Fibroblast of peridontal ligament (primary cell): ENCODE measurements at regions not wholly inside any gene's neighbourhood (a gene's known extent, or its start where the extent isn't known, plus 50 kb on each side); places are given as distances from the start of the nearest gene placed in this dataset.
"Not testable (repeated sequence)": the region's sequence is repeated elsewhere in the genome, so short reads cannot be mapped to it uniquely, and the experiment has no call there.

Source experiments
- DNase-seq: peaks from one replicate; pipeline ENCODE4 v3.0.0-alpha.2; 2010; ENCODE audit errors: extremely low read depth

GRCh38 chr12:67716817-67717216 lies 68.3 kb downstream of the DYRK2 start:
- peak; percentile 71 for DNase-seq

- DNase-seq, result not testable (repeated sequence)
These were observed 70.8 kb downstream of the DYRK2 start for GRCh38 chr12:67719303-67719702.

DNA sequence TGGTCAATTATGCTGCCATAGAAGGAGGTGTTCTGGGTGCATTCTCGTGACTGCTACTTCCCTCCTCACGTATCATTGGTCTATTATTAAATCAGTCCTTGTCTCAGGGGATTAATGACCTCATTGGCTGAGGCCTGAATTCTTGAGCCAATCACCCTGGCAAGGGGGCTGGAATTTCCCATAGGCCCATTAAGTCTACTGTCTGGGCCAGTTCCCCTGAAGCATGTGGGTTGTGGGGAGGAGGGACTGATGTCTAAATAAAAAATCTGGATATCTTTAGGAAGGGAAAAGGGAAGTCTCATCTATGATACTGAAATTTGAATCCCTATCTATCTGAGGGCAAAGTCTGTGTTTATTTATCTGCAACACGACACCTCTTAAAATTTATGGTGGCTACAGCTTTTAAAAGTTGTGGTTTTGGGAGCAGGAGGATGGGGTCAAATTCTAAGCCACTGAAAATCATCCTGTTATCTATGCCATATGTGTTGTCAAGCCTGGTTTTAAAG lies 71.9 kb downstream of the DYRK2 start:
- peak; percentile 73 for DNase-seq

DNA sequence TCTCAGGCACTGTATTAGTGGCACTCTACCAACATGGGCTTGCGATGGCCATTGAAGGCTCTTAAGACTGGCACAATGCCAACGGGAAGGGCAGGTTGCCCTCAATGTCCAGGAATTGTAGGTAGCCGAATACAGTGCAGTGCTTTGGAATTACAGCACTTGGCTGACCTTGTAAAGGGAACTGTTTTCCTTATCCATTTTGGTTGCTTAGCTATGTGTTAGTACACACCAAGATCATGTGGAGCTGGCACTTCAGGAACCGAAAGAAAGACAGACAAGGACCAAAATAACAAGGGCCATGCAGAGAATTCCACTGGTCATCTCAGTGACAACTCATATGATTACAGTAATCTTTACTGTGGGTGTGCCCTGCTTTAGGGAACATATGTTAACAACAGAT lies 72.7 kb downstream of the DYRK2 start:
- DNase-seq, result no peak

- no peak for DNase-seq
These were observed 73.8 kb downstream of the DYRK2 start for GRCh38 chr12:67722296-67722695.

DNA sequence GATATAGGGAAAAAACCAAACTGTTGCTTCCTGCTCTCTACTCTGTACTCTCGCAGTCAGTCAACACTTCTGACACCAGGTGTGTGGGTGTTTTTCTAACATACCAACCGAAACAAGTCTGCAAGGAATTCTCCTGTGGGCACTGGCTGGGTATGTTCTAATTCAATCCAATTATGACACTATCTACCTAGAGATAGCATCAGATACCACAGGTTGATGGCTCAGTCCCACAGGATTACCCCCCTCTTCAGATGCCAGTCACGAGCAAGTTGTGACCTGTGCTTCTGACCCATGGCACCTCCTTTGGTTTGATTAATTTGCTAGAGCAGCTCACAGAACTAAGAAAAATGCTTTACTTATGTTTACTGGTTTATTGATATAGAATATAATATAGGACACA lies 78.3 kb downstream of the DYRK2 start:
- no peak for DNase-seq

DNA sequence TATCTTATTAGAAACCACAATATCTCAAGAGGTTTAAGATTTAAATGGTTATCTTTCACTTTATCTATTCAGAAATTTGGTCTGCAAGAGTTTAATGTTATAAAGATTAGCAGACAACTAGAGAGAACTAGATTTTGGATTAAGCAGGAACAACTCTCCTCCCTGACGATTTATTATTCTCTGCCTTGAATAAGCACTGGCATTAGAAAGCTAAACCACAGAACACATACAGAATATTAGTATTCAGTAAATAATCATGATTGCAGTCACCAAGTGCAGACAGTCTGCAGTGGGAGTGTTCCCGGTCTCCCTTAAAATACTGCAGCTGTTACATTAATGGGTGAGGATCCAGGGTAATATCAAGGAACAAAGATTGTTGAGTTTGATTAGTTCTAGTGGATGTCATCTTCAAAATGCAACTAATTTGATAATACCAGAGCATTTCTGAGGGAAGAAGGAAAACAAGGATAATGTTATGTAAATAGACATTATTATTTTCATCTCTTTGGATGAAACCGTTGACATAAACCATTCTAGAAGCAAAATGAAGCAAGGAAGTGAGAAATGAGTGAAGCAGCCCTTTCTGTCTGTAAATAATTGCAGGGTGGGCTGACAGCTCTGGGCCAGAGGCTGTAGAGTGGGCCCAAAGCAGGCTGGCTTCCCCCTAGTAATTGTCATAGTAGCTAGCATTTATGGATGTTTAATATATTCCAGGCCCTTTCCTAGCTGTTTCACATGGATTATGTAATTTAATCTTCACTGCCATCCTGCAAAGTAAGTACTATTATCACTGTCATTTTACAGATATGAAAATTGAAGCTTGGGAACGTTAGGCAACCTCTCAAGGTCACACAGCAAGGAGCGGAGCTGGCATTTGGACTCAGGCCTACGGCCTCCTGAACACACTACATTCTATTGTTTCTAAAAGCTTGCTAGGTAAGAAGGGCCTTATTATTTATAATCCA lies 79.4 kb downstream of the DYRK2 start:
- DNase-seq, result no peak

DNA sequence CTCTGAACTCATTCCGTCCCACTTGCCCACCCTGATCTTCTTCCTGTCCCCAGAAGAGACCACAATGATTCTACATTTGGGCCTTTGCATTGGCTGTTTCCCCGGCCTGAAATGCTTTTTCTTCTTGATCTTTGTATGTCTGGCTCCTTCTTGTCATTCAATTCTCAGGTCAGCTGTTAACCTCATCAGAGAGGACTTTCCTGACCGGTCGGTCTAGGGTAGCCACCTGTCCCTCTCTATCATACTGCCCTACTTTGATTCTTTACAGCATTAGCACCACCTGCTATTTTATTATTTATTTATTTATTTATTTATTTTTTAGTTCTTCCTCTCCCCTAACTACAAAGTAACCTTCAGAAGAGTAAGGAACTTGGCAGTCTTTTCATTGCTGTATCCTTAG lies 84.3 kb downstream of the DYRK2 start:
- DNase-seq, result no peak

- no peak for DNase-seq
These were observed 87.3 kb downstream of the DYRK2 start for GRCh38 chr12:67735868-67736267.

GRCh38 chr12:67740711-67741110 lies 92.2 kb downstream of the DYRK2 start:
- DNase-seq, result no peak

DNA sequence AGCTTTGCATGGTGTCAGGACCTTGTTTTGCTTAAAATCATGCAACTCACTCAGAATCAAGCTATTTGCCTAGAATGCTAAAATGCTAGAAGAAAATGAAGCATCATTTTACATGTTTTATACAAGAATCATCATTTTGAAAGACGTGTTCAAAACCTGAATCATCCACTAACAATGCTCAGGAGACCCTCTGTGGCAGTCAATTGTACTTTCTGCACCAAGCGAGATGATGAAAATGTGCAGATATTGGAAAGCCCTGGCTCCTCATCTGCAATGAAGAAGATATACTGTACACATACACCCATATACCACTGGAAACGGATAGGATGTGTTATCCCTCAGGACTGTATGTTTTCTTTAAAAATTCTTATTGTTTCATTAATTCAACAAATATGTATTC lies 92.7 kb downstream of the DYRK2 start:
- DNase-seq, result peak; percentile 51

DNA sequence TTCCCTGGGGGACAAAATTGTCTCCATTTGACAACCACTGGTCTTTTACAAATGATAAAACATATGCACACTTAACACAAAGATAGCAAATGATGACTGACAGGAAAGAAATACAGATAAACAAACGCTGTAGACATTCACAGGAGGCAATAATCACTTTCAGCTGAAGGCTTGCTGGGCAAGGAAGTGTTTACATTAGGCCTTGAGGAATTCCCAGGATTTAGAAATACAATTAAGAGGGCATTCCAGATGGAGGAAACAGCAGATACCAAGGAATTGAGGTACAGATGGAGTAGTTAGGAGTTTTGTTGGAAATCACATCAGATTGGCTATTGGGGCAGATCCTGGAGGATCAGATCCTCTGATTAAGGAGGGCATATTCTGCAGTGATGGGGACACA lies 93.9 kb downstream of the DYRK2 start:
- DNase-seq, result peak; percentile 80

GRCh38 chr12:67747869-67748742 lies 99.6 kb downstream of the DYRK2 start:
- DNase-seq, result peak; percentile 59

- no peak for DNase-seq
These were observed 100.1 kb downstream of the DYRK2 start for GRCh38 chr12:67748743-67749040.

DNA sequence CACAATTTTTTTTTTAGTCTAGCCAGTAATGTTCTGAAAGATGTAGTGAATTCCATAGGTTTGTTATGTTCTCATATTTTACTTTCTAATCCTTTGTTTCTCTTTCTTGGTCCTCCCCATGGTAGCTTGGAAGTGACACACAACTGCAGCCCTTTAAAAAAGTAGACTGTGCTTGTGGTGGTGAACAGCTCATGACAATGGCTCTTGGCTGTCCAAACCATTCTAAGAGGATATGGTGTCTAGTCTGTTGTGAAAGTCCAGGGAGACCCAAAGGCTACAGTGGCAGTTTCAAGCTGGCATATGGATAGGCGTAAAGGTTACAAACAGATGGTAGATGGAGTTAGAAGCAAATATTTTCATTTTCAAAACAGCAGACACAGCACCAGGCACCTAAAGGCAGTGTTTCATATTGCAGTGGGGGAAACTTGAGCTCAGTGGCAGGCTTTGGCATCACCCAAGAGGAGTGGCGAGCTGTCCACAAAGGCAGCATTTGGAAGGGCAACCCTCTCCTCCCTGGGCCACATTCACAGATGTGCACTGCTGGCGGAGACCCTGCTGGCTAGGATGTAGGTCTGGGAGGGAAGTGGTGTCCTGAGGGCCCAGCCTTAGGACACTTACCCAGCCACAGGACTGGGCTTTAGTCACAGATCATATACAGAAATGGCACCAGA lies 102.1 kb downstream of the DYRK2 start:
- no peak for DNase-seq

- no peak for DNase-seq
These were observed 102.9 kb downstream of the DYRK2 start for GRCh38 chr12:67751381-67751928.

DNA sequence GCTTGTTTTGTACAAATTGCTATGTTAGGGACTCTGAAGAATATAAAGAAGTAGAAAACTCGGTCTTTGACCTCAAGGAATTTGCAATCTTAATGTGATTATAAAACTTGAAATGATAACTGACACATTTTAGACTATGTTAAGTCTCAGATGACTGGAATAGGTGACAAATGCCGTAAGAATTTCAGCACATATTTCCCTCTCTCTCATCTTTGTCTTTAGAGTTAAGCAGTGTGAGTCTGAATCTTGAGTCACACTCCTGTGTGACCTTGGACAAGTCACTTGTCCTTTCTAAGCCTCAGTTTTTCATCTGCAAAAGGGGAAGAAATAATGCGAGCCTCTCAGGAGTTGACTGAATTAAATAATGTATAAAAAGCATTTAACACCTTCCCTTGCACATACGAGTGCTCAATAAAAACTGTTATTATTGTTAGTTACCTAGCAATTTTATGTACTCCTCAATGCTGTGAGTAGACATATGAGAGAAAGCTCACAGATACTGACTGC lies 103.7 kb downstream of the DYRK2 start:
- DNase-seq, result no peak

DNA sequence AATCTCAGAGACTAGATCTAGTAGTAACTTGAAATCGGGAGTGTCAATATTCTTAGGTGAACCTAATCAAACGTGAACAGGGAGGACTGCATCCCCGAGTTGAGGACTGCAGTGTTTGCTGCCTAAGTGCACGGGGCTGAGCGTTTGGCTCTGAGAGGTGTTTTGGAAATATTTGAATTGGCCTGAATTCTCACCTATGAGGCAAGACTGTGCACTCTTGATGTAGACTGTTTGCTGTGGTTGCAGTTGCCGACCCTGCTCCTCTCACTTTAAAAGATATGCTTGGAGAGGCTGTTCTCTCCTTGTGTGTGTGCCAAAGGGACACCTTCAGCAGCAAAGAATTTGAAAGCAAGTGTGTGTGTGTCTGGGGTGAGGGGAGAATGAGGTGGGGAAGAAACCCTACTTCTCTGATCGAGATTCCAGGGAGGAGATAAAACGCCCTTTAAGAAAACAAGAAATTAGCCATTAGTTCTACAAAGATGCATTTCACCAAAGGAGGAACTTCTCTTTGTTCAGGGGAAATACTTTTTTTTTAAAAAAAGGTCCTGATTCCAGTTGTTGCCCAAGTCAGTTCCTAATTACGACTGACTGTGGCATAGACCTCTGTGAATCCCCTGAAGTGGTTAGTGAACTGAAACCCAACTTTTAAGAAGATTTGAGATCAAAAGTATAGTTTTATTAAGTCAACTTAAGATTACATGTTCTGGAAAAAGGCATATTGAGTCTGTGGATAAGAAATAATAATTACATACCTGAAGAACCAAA lies 106.6 kb downstream of the DYRK2 start:
- no peak for DNase-seq

DNA sequence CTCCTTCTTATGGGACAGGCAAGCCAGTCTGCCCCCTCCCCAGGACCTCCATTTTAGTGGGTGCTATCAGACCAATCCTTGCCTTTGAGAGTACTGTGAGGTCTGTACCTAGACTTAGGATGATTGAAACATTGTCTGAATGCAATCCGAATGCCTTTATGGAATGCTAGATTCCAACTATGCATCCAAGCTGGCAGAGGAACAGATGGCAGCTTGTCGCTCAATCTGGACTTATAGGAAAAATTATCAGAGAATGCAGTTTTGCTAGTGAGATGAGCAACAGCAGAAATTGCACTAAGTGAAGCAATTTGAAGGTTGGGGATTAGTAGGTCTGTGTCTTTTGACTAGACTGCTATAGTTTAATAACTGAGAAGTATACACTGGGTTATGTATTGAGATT lies 109.1 kb downstream of the DYRK2 start:
- DNase-seq, result no peak

GRCh38 chr12:67758119-67758518 lies 109.6 kb downstream of the DYRK2 start:
- no peak for DNase-seq

DNA sequence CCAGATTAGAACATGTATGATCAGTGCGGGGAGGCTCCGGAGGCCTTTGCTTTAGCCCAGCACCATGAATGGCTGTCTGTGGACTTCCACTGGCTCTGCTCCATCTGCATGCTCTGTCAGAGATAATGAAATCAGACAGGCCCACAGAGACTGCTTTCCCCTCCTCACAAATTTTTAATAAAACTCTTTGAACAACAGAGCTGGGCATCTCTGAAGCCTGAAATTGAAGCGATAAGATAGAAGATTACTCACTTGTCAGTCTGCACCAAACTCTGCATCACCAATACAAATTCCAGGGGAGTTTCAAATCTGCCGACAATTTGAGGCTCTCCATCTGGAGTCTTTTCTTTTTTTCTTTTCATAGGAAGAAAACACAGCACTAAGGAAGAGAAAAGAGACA lies 110.0 kb downstream of the DYRK2 start:
- no peak for DNase-seq
